ENCODE measurements at regions not wholly inside any gene's neighbourhood (a gene's known extent, or its start where the extent isn't known, plus 50 kb on each side); places are given as distances from the start of the nearest gene placed in this dataset.

DNA sequence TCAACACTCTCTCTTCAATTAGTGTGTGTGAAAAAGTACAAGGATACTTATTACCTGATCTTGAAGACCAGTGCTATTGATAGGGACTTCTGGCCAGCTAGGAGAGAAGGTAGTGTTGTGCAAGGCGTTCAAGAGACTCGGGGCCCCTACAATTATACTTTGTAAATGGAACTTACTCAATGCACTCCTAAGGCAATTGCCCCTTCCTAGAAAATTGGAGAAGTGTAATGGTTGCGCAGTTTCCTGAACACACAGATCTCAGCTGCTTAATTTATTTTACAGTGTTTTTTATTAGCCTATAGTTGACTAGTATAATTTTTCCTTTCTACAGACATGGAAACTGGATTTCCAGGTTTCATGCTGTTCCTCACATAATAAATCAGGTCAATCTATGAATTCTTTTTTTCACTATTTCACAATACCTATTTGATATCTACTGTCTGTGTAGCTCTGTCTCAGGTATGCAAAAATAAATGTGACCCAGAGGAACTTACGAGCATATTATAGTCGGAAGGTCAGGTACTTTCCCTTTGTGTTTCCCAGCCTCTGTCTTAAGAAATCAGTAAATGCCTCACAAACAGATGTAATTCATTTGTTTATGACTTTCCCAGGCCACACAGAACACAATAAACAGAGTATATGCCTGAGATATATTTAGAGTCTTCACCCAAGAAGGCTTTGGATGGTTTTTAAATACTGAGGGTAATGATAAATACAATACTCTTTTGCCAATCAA, 89.1 kb upstream of the TET2 start:
- peaks cover 13% of the 10 kb centered on the region for H3K4me1 ChIP-seq (ENCODE audit: insufficient read depth, low read length, poor library complexity, severe bottlenecking)
- H3K36me3 ChIP-seq (ENCODE audit: insufficient read depth, low read length, poor library complexity, severe bottlenecking): no peaks in the 10 kb centered on the region
- H3K9me3 ChIP-seq (ENCODE audit: low read depth, low read length, poor library complexity, severe bottlenecking): no peaks in the 10 kb centered on the region
- intact Hi-C loops (cut with micrococcal nuclease; ENCODE audit: unreplicated experiment): no loop called here
- no peaks in the 10 kb centered on the region for H3K27me3 ChIP-seq (replicated peaks; ENCODE audit: insufficient read depth, low read depth, low read length, poor library complexity)
- H3K27ac ChIP-seq (ENCODE audit: low read depth, low read length, poor library complexity, severe bottlenecking): no peak overlapping the region
- ChIA-PET CTCF (no interaction called here), POLR2A (ENCODE audit: low non-redundant PET) (no interaction called here)
- BruUV-seq (replicated peaks): no TSS peak
- no peak for TF ChIP-seq EZH2 (IDR thresholded peaks at IDR 0.05; ENCODE audit: borderline replicate concordance, low read depth, low read length, poor library complexity, severe bottlenecking)
- TF ChIP-seq, protein P1, sequence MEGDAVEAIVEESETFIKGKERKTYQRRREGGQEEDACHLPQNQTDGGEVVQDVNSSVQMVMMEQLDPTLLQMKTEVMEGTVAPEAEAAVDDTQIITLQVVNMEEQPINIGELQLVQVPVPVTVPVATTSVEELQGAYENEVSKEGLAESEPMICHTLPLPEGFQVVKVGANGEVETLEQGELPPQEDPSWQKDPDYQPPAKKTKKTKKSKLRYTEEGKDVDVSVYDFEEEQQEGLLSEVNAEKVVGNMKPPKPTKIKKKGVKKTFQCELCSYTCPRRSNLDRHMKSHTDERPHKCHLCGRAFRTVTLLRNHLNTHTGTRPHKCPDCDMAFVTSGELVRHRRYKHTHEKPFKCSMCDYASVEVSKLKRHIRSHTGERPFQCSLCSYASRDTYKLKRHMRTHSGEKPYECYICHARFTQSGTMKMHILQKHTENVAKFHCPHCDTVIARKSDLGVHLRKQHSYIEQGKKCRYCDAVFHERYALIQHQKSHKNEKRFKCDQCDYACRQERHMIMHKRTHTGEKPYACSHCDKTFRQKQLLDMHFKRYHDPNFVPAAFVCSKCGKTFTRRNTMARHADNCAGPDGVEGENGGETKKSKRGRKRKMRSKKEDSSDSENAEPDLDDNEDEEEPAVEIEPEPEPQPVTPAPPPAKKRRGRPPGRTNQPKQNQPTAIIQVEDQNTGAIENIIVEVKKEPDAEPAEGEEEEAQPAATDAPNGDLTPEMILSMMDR (conservative IDR thresholded peaks at IDR 0.05; ENCODE audit: low read depth, low read length): no peak
- DNase-seq (ENCODE audit: low spot score): no peak
- H3K4me3 ChIP-seq (ENCODE audit: low read depth, low read length, poor library complexity, severe bottlenecking): no peak overlapping the region

DNA sequence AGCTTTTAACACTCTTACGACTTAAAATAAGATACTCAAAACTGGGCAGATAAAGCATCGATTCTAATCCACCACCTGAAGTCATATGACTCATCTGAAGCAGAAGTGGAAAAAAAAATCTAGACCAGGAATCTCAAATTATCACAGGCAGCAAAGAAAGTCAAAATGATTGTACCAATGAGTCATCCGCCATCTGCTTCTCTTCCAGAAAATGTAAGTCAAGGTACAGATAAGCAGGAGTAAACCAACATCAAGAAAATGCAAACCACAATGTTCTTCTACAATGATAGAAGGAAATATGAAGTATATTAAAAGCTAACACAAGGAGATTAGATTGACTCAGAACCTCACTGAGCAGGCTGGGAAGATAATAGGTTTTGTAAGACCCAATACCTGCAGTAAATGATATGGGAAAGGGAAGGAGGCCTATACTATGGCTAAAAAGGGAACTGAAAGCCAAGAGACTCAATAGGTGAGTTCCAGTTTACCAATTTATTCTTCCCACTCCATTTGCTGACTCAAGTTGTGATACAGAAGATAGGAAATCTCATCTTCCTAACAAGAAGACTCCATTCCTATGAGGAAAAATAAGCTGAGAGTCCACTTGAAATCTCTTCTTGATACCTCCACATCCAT, 88.4 kb upstream of the TET2 start:
- DNase-seq (ENCODE audit: low spot score): no peak
- no TSS peak for BruUV-seq (replicated peaks)

DNA sequence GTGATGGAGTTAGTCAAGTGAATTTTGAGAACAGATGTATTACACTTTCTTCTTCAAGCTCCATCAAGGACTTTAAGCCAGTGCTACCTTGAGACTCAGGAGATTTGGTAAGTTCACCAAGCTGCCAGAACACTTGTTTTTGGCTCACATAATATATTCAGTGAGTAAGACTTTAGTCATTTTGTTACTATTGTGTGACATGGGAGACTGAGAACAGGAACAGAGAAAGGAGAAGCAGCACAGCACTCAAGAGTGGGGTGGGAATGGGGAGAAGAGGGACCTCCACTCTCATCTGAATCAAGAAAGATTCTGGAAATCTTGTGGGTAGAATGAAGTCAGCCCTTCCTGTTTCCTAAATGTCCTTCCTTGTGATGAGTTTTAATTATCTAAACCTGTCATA, 87.3 kb upstream of the TET2 start:
- no peak for DNase-seq (ENCODE audit: low spot score)
- no peak overlapping the region for H3K27ac ChIP-seq (ENCODE audit: low read depth, low read length, poor library complexity, severe bottlenecking)
- no peaks in the 10 kb centered on the region for H3K27me3 ChIP-seq (replicated peaks; ENCODE audit: insufficient read depth, low read depth, low read length, poor library complexity)
- POLR2A ChIA-PET (ENCODE audit: low non-redundant PET): no interaction called here
- intact Hi-C loops (cut with micrococcal nuclease; ENCODE audit: unreplicated experiment): no loop called here
- BruUV-seq (replicated peaks): no TSS peak
- no peak overlapping the region for H3K4me3 ChIP-seq (ENCODE audit: low read depth, low read length, poor library complexity, severe bottlenecking)
- TF ChIP-seq EZH2 (IDR thresholded peaks at IDR 0.05; ENCODE audit: borderline replicate concordance, low read depth, low read length, poor library complexity, severe bottlenecking): no peak
- TF ChIP-seq, protein P1 (conservative IDR thresholded peaks at IDR 0.05; ENCODE audit: low read depth, low read length): no peak
- no peaks in the 10 kb centered on the region for H3K36me3 ChIP-seq (ENCODE audit: insufficient read depth, low read length, poor library complexity, severe bottlenecking)
- peaks cover 18% of the 10 kb centered on the region for H3K4me1 ChIP-seq (ENCODE audit: insufficient read depth, low read length, poor library complexity, severe bottlenecking)
- H3K9me3 ChIP-seq (ENCODE audit: low read depth, low read length, poor library complexity, severe bottlenecking): no peaks in the 10 kb centered on the region
- CTCF ChIA-PET: no interaction called here

More for the DNA sequence above, 88.4 kb upstream of the TET2 start:
- TF ChIP-seq EZH2 (IDR thresholded peaks at IDR 0.05; ENCODE audit: borderline replicate concordance, low read depth, low read length, poor library complexity, severe bottlenecking): no peak
- TF ChIP-seq, protein P1 (conservative IDR thresholded peaks at IDR 0.05; ENCODE audit: low read depth, low read length): no peak
- H3K4me1 ChIP-seq (ENCODE audit: insufficient read depth, low read length, poor library complexity, severe bottlenecking): peaks cover 18% of the 10 kb centered on the region
- H3K27ac ChIP-seq (ENCODE audit: low read depth, low read length, poor library complexity, severe bottlenecking): no peak overlapping the region
- H3K4me3 ChIP-seq (ENCODE audit: low read depth, low read length, poor library complexity, severe bottlenecking): no peak overlapping the region
- intact Hi-C loops (cut with micrococcal nuclease; ENCODE audit: unreplicated experiment): no loop called here
- H3K36me3 ChIP-seq (ENCODE audit: insufficient read depth, low read length, poor library complexity, severe bottlenecking): no peaks in the 10 kb centered on the region
- no peaks in the 10 kb centered on the region for H3K27me3 ChIP-seq (replicated peaks; ENCODE audit: insufficient read depth, low read depth, low read length, poor library complexity)
- ChIA-PET CTCF (interaction anchor here (0.6 kb wide), 1 partner anchor 34 kb away, joined by 3 read pairs; no protein-coding TSS in a partner anchor), POLR2A (ENCODE audit: low non-redundant PET) (no interaction called here)
- no peaks in the 10 kb centered on the region for H3K9me3 ChIP-seq (ENCODE audit: low read depth, low read length, poor library complexity, severe bottlenecking)
